ENCODE measurements at regions not wholly inside any gene's neighbourhood (a gene's known extent, or its start where the extent isn't known, plus 50 kb on each side); places are given as distances from the start of the nearest gene placed in this dataset.

DNA sequence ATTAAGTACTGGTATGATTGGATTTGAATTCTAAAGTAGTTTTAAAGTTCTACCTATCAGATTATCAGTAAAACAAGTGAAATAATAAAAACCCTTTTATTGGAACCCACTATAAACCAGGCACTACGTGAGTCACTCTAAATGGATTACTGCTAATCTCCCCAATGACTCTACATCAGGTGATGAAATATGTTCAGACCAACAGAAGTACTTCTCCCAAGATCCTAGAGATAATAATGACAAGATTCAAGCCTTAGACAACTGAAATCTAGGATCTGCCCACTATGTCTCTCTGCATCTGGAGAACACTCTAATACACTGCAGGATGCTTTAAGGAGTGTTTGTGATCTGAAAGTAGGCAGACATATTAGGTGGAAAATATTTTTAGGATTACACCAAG lies 652.1 kb upstream of the CHORDC1 start:
- intact Hi-C loops (cut with micrococcal nuclease) = loop anchor here (5.0 kb wide), 1 partner anchor 628 kb away; no protein-coding TSS in a partner anchor

DNA sequence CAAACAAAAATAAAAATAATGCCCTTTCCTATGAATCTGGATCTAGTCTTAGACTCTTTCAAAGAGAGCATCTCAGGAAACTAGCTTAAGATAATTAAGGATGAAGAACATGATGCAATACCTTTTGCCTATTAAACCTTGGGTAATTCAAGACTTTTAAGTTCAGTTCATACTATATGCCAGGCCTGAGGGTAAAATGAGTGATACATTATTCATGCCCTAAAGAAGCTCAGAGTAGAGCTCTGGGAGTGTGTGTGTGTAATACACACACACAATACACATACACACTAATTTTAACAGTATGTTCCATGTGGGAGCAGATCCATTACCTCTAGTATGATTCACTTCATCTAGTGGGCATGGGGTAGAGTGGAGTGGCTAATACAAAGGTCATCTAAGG lies 651.4 kb upstream of the CHORDC1 start:
- intact Hi-C loops (cut with micrococcal nuclease) = no loop called here

DNA sequence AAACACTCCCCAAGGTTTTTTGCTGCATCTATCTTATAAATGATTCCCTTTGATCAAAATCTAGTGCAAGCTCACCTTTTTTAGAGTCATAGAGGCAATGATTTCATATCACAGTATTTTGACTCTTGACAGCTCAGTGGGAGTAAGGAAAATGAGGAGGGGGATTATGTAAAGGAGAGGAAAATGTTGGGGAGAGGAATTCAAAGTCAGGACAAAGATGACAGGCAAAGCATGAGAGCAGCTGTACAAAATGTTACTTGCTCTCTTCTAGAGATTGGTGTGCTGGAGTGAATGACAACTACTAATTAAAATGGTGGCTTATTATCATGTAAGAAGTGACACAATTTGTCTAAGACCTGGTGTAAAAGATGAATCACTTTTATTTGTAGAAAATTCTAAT lies 644.6 kb upstream of the CHORDC1 start:
- intact Hi-C loops (cut with micrococcal nuclease) = no loop called here

DNA sequence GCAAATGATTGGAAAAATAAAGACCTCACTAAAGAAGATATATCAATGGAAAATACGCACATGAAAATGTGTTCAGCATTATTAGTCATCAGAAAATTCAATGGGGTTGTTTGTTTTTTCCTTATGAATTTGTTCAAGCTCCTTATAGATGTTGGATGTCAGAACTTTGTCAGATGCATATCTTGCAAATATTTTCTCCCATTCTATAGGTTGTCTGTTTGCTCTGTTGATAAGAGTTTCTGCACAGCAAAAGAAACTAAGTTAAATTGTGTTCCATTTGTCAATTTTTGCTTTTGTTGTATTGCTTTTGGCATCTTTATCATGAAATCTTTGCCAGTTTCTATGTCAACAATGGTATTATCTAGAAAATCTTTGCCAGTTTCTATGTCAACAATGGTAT lies 633.9 kb upstream of the CHORDC1 start:
- intact Hi-C loops (cut with micrococcal nuclease) = no loop called here

DNA sequence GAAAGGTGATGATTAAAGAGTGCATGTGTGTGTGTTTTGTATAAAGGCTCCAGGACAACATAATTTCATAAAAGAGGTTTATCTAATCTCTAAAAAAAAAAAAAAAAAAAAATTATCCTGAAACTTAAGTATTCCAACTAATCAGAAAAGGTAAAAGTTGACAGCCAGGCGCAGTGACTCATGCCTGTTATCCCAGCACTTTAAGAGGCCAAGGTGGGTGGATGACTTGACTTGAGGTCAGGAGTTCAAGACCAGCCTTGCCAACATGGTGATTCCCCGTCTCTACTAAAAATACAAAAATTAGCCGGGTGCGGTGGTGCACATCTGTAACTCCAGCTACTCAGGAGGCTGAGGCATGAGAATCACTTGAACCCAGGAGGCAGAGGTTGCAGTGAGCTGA lies 632.7 kb upstream of the CHORDC1 start:
- intact Hi-C loops (cut with micrococcal nuclease) = no loop called here

DNA sequence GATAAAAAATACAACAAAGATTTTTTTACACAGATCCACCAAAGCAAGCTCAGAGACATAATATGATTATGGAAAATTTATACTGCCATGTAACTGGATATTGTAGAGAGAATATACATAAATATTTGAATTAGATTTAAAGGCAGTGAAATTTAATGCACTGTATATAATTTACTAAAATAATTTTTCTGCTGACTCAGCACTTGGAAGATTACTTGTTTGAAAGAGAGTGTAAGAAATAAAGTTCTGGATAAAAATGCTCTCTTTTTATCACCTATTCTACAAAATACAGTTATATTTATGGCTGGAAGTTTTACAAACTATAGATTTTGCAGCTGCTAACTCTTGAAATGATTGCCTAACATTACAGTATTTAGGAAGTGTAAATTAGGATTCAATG lies 628.3 kb upstream of the CHORDC1 start:
- intact Hi-C loops (cut with micrococcal nuclease) = no loop called here

DNA sequence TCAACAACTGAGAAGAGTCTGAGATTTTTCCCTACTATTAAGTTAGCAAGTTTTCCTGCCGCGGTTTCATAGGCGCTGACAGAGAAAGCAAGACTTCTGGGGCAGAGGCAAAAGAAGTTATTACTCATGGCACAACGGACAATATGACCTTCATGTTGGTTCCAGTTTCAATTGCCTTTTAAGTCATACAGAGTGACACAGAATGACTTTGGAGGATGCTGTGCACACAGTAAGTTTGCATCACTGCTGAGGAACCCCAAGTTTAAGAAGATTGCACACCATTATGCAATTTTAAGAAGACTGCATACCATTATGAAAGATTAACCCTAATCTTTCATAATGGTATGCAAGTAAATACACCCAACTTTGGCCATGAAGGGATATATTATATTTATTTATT lies 626.5 kb upstream of the CHORDC1 start:
- intact Hi-C loops (cut with micrococcal nuclease) = no loop called here

DNA sequence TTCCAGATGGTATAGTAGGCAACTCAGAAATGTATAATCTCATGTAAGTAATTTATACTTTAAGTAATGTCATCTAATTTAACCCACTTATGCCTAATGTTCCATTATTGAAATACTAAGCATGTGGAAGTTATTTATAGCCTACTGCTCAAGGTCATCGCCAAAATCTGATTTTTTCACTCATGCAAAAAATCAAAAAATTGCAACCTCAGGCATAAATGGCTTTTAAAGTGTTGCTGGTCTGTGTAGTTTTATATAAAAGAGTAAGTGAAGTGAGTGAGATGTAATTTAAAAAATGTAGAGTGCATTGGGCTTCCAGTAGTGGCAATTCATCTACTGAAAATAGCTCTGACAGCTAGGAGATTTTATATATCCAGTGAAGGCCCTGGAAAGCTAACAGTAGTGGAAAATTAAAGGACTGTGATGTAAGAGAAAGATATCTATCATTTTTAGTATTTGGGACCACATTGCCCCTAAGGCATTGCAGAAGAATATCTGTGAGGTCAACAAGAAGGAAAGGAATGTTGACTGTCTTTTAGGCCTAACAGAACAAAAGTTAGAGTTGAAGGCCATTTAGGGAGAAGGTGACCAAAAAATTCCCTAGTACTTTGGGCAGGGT lies 624.5 kb upstream of the CHORDC1 start:
- intact Hi-C loops (cut with micrococcal nuclease) = no loop called here

DNA sequence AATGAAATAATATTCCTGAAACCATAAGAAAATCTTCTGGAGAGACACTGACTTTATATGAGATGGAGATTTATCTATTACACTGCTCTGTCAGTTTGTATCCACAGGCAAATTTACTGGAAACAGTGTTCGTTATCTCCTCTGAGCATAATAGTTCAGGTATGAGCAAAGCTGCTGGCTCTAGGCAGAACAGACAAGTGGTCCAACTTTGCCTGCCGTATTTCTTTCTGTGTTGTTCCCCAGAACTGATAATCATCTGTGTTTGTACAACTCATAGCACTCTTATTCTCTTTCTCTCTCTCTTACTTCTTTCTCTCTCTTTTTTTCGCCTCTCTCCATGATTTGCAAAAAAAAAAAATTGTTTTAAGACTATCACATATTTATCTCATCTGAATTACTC lies 623.8 kb upstream of the CHORDC1 start:
- intact Hi-C loops (cut with micrococcal nuclease) = no loop called here

DNA sequence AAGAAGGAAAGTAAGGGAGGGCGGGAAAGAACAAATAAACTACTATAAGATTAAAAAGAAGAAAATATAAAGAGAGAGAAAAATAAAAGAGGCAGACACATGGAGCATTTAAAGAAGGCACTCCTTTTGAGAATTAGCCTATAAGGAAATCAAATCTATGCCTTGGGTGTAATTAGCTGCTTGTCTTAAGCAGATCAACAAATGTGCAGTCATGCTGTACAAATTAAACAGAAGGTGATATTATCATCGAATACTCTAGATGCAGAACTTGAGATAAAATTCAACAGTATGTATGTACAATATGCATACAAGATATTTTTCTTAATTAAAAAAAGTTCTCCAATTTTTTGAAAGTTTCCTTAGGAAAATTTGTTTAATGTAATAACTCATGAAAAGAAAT lies 623.0 kb upstream of the CHORDC1 start:
- intact Hi-C loops (cut with micrococcal nuclease) = no loop called here

DNA sequence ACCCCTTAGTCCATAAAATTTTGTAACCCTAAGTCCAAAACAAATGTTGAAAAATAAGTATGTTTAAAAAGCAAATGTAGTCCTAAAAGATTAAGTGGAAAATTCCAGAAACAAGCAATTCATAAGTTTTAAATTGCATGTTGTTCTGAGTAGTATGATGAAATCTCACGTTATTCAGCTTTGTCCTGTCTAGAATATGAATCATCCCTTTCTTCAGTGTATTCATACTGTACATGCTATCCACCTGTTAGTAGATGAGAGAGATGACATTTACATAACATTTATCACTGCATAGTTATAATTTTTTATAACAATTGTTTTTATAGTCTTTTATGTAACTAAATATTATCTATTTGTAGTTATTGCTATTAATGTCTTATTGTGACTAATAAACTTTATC lies 622.3 kb upstream of the CHORDC1 start:
- intact Hi-C loops (cut with micrococcal nuclease) = no loop called here

DNA sequence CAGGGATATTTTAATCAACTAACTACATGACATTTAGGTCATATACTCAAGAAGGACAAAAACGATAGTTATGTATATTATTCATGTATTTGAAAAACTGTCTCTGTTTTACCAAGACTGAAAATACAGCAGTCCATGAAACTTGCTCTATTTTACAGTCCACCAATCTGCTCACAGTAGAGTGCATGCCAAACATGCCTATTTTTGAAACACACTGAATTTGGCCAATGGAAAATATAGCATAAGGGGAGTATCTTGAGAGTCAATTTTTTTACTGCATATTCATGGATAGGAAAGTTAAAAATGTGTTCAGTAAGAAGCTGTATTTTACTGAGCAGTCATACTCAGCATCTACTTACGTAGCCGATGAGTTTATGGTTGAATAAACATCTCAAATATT lies 621.2 kb upstream of the CHORDC1 start:
- intact Hi-C loops (cut with micrococcal nuclease) = no loop called here

DNA sequence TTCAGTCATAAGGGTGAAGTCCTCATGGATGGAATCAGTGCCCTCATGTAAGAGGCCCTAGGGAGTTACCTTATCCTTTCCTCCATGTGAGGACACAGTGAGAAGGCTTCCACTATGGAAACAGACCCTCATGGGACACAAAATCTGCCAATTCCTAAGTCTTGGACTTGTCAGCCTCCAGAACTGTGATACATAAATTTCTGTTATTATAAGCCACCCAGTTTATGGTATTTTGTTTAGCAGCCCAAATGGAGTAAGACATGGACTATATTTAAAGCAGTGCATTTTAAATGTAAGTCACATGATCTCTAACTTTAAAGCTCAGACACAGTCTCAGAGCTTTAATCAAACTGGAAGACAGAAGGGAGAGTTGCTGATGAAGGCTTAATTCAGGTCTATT lies 619.8 kb upstream of the CHORDC1 start:
- intact Hi-C loops (cut with micrococcal nuclease) = no loop called here

DNA sequence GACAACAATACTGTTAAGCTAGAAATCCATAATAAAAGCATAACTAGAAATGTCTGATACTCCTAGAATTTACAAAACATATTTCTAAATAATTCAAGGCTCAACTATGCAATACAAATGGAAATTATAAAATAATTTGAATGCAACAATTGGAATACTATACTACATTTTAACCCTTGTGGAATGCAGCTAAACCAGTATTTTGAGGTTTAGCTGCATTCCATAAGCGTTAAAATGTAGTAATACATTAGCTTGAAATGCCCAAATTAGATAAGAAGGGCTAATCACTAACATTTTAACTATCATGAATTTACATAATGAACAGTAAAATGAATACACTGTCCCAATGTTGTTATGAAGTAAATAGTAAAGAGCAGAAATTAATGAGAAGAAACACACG lies 617.2 kb upstream of the CHORDC1 start:
- intact Hi-C loops (cut with micrococcal nuclease) = no loop called here

DNA sequence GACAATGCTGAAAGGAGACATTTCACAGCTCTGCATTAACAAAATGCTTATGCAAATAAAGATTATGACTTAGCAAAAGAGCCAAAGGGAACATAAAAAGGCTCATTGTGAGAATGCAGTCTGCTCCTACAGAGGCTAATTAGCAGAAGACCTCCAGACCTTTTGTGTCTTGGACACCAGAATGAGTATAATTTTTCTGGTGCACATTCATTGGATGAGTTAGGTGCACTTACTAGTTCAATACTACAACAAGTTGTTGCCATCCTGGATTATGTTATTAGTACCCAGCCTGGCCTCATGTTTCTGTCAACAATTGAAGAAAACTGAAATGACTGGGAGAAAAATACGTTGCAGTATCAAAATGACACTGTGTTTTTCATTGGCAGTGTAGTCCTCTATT lies 613.2 kb upstream of the CHORDC1 start:
- intact Hi-C loops (cut with micrococcal nuclease) = no loop called here

DNA sequence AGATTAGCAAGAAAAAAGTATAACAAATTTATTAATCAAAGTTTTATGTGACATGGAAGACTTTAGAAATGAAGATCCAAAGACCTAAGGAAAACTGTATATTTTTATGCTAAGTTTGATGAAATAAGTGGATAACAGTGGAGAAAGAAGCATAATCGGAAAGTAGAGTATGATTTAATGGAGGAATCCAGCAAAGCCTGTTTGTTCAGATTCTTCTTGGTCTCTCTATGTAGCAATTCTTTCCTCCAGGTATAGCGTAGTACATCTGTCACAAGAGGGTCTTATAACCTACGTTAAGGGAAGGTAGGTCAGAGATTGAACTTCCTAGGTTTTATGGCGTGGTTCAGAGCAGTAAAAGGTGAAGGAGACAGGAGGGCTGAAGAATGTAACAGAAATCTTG lies 600.6 kb upstream of the CHORDC1 start:
- intact Hi-C loops (cut with micrococcal nuclease) = no loop called here

DNA sequence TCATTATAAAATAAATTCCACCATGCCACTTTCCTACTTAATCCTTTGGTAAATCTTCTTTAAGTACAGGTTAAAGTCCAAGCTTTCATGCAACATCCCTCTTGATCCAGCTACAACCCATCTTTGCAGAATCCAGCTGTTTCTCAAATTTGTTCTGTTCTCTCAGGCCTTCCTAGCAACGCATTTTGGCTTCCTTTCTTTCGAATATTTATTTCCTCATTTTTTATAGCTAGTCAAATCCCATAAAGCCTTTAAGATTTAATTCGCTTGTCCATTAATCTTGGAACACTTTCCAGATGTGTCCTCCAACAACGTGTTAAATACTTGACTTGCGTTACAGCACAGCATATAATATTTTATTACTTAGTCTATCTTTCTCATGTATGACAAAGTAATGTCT lies 600.1 kb upstream of the CHORDC1 start:
- intact Hi-C loops (cut with micrococcal nuclease) = no loop called here

DNA sequence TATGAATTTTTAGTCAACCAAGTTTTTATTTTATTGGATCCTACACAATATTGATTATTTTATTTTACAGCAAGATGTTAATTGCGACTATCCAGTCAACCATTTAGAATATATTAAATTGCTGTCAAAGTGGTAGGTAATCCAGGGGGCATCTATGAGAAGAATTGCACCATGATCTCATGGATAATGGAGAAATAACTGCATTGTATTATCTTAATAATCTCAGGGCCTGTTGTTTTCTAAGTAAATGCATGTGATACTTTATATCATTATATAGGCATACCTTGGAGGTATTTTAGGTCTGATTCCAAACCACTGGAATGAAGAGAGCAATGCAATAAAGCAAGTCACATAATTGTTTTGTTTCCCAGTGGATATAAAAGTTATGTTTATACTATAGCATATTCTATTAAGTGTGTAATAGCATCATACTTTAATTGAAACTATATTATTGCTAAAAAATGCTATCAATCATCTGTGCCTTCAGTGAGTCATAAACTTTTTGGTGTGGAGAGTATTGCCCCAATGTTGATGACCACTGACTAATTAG lies 595.4 kb upstream of the CHORDC1 start:
- intact Hi-C loops (cut with micrococcal nuclease) = no loop called here

DNA sequence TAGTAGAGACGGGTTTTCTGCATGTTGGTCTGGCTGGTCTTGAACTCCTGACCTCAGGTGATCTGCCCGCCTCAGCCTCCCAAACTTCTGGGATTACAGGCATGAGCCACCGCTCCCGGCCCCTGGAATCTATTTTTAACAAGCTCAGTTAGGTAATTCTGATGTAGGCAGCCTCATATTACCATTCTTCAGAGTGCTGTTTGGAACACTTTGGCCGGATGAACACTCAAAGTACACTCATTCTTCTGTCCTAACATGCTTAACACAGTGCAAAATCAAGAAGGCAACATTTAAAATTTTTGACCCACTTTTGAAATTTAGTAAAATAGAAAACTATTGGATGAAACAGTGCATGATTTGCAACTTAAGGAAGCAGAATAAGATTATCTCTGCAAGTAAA lies 586.7 kb upstream of the CHORDC1 start:
- intact Hi-C loops (cut with micrococcal nuclease) = no loop called here

DNA sequence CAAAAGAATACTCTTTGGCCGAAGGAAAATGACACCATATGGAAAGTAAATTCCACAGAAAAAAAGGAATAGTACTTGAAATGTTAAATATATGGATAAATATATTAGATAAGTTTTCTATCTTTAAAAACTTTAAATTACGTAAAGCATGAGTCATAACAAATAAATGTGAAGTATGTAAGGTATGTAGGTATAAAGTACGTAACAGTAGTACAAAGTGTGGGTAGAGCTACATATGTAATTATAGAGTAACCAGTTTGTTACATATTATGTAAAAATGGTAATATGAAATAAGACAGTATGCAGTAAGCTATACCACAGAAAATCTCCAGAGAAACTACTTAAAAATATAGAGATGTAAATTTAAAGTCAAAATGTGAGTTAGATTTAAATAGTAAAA lies 582.3 kb upstream of the CHORDC1 start:
- intact Hi-C loops (cut with micrococcal nuclease) = no loop called here

DNA sequence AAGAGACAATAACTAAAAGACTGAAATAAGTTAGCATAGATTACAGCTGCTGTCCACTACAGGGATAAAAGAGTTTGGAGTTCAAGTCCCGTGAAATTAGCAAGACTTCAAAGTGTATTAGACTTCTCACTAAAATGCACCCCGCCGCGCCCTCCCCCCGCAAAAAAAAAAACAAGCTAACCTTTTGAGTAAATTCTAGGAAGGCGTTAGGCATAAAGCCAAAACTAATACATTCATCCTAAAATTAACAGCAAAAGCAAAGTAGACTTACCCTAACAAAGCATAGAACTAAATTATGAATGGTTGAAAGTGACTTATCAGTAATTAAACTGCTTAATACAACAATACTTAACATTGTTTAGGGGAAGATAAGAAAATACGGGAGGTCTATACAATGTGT lies 581.0 kb upstream of the CHORDC1 start:
- intact Hi-C loops (cut with micrococcal nuclease) = no loop called here

DNA sequence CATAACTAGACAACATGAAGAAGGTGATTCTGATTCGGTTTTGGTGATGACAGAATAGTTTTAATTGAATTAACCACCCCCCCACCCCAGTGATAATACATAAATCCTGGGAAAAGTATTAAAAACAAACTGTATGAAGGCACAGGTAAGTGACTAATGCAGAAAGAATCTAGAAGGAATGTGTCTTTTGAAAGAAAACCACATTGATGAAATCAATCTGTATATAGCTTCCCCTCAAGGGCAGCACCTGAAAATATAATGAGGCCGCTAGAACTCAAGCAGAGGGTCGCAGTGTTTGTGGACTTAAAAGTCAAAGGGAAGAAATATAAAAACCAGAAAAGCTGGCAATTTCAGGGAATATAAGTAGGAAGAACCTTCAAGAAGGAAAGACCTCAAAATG lies 580.5 kb upstream of the CHORDC1 start:
- intact Hi-C loops (cut with micrococcal nuclease) = no loop called here

DNA sequence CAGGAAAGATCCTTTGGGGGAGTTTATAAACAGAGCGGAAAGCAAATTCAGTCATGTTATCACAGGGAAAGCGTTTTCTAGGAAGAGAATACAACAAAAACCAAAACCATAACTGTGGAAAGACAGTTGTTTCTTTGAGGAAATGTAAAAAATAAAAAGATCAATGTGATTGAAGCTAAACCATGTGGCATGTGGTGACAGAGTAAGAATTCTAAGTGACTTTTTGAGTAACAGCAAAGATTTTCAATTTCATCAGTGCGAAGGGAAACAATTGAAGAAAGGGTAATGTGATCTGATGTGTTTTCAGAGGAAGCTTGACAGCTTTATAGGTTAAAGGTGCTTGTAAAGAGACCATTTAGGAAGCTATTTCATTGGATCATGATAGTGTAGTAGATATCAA lies 575.9 kb upstream of the CHORDC1 start:
- intact Hi-C loops (cut with micrococcal nuclease) = no loop called here

DNA sequence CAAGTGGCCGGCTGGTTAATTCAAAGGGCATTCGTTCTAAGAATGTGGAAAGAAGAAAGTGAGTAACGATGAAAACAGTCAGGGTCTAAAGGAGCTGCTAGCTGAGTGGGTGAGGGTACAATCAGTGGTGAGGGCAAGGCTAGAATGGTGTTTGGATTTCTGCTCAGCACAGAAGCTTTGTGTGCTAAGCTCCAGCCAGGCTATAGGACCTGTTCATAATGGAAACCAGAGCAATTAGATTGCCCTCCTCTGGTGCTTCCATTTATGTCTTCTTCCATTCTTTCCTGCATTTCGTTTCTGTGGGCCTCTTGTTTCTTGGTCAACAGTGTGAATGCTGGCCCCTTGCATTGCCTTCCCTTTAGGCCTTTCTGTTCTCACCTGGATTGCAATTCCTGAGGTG lies 572.9 kb upstream of the CHORDC1 start:
- intact Hi-C loops (cut with micrococcal nuclease) = no loop called here

Data from T-helper 1 cell treated with Interleukin-12 subunit alpha and Interleukin-12 subunit beta and Interleukin-4 antibody, amounts not matched to agents 30 ng/mL and 1 ng/mL, for 36 hours (primary cell).